ENCODE measurements at regions not wholly inside any gene's neighbourhood (a gene's known extent, or its start where the extent isn't known, plus 50 kb on each side); places are given as distances from the start of the nearest gene placed in this dataset.
"Not testable (repeated sequence)": the region's sequence is repeated elsewhere in the genome, so short reads cannot be mapped to it uniquely, and the experiment has no call there.

- no peak for DNase-seq
Measured at GRCh38 chr14:54251356-54251755, 145.5 kb upstream of the CDKN3 start.

- no peak for DNase-seq
Measured at GRCh38 chr14:54252072-54252730, 144.6 kb upstream of the CDKN3 start.

- no peak for DNase-seq
Measured at GRCh38 chr14:54253195-54253947, 143.4 kb upstream of the CDKN3 start.

GRCh38 chr14:54256156-54256555, 140.7 kb upstream of the CDKN3 start:
- no peak for DNase-seq

GRCh38 chr14:54257424-54257823, 139.4 kb upstream of the CDKN3 start:
- no peak for DNase-seq

GRCh38 chr14:54258382-54258781, 138.4 kb upstream of the CDKN3 start:
- DNase-seq = no peak

GRCh38 chr14:54259821-54260220, 137.0 kb upstream of the CDKN3 start:
- no peak for DNase-seq

- DNase-seq = no peak
Measured at GRCh38 chr14:54261283-54261682, 135.5 kb upstream of the CDKN3 start.

- not testable (repeated sequence) for DNase-seq
Measured at GRCh38 chr14:54266616-54267015, 130.2 kb upstream of the CDKN3 start.

GRCh38 chr14:54267172-54267571, 129.6 kb upstream of the CDKN3 start:
- no peak for DNase-seq

- DNase-seq = no peak
Measured at GRCh38 chr14:54275997-54276725, 120.6 kb upstream of the CDKN3 start.

GRCh38 chr14:54278087-54278486, 118.7 kb upstream of the CDKN3 start:
- DNase-seq = peak in 1 of 56 donors; percentile 2

- no peak for DNase-seq
Measured at GRCh38 chr14:54278665-54279295, 118.0 kb upstream of the CDKN3 start.

- no peak for DNase-seq
Measured at GRCh38 chr14:54282849-54283248, 114.0 kb upstream of the CDKN3 start.

GRCh38 chr14:54285030-54285429, 111.8 kb upstream of the CDKN3 start:
- DNase-seq = no peak

GRCh38 chr14:54291491-54292191, 105.2 kb upstream of the CDKN3 start:
- DNase-seq = no peak

- no peak for DNase-seq
Measured at GRCh38 chr14:54294802-54295201, 102.0 kb upstream of the CDKN3 start.

GRCh38 chr14:54299410-54300363, 97.1 kb upstream of the CDKN3 start:
- DNase-seq = no peak

GRCh38 chr14:54300881-54301280, 95.9 kb upstream of the CDKN3 start:
- no peak for DNase-seq

GRCh38 chr14:54301359-54301758, 95.4 kb upstream of the CDKN3 start:
- DNase-seq = no peak
